COLO668 (cell line): ENCODE measurements at regions not wholly inside any gene's neighbourhood (a gene's known extent, or its start where the extent isn't known, plus 50 kb on each side); places are given as distances from the start of the nearest gene placed in this dataset.

Source experiments
- DNase-seq: peaks from one replicate; lab custom pipeline; 2025; ENCODE audit not compliant: unreplicated experiment; lab: John Stamatoyannopoulos, UW

DNA sequence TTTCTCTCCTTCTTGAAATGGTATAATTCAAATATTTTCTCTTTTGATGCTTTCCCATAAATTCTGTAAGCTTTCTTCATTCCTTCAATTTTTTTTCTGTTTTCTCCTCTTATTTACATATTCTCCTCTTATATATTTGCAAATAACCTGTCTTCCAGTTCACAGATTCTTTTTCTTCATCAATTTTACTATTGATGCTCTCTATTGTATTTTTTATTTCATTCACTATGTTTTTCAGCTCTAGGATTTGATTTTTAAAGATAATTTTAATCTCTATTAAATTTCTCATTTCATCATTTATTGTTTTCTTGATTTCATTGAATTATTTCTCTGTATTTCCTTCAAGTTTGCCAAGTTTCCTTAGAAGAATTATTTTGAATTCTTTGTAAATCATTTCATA, 54.0 kb upstream of the PRPS1L1 start:
- no peak for DNase-seq

DNA sequence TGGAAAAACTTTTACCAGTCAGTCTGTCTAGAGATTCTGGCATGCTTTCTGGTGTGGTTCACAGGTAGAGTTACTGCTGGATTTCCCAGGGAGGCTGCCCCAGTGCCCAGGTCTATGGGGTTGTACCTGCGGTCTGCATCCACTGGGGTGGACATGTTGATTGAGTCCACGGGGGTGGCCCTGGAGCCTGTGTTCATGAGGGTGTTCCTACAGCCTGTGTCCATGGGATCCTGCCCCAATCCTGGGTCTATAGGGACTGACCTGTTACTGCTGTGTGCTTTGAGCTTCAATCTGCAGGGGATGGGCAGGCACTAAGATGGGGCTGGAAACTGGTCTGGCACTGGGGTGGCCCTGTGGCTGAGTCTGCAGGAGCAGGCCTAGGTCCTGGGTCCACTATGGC, 54.5 kb upstream of the PRPS1L1 start:
- no peak for DNase-seq

DNA sequence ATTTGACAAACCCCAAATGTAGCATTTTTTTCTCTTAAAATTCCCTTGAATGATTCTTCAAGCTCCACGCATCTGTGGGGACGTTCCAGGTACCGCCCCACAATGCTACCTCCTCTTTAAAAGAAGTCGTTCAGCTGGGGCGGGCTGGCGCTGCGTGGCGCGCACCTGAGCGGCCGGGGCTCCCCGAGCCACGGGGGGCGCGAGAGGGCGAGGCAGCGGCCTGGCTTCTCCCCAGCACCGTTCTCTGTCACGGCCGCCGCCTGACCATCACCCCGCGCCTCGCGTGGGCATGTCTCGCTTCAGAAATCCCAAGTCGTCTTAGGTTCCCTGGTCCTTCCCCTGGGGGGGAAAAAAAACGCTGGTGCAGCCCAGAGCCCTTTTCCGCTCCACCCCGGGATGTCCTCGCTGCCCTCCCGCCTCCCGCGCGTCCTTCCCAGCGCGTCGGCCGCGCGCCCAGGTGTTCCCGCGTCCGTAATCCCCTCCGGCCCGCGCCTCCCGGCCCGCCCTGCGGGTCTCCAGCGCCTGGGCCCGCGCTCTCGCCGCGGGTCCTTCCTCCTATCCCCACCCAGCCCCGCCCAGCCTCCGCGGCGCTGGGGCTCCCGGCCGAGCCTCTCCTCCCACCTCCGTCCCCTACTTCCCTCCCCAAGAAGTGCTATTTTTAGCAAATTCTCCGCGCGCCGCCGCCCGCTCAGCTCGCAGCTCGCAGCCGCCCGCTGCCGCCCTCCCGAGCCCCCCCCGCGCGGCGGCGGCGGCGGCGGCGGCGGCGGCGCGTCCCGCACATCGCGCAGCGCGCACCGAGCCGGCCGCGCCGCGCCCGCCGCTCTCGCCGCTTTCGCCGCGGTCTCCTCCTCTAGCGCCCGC, 58.7 kb upstream of the PRPS1L1 start:
- peak; percentile 84 for DNase-seq

DNA sequence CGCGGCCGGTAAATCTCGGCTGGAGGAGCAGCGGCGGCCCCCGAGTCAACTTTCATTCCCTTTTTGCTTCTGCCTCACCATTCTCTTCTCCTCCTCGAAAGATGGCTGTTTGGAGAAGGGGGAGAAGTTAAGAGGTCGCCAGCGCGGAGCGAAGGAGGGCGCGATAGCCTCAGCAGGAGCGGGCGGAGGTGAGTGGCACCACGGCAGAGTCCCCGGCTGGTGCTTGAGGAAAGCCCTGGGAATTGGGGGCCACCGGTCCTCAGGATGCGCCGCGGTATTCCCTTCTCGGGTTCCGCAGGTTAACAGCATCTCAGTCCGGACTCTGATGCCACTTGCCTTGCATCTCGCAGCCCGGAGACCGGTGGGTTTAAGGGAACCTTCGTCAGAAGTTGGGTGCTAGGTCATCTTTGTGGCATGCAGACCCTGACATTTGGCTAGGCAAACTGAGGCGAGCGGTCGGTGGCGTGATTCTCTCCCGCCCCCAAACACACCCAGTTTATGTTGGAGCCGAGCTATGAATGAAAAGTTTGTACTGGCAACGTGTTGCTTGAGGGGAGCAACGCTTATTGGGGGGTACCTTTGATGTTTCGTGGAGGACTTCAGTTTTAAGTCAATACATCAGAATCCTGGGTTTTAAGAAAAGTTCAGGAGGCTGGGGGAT, 59.5 kb upstream of the PRPS1L1 start:
- DNase-seq: no peak

DNA sequence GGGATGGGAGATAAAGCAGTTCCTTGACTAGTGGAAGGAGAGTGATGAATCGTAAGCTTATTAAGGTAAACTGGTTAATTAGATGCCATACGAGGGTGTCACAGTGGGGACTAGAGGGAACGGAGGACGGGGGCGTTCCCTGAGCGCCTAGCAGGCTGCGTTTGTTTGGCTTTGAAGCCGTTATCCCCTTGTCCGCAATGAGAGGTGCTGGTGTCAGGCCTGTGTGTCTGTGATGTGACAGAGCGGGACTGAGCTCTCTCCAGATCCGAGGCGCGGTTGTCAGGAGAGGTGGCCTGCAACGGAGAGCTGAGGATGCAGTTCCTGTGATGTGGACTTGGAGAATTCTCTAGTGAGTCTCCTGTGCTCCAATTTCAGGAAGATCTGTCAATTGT, 60.0 kb upstream of the PRPS1L1 start:
- peak; percentile 32 for DNase-seq

DNA sequence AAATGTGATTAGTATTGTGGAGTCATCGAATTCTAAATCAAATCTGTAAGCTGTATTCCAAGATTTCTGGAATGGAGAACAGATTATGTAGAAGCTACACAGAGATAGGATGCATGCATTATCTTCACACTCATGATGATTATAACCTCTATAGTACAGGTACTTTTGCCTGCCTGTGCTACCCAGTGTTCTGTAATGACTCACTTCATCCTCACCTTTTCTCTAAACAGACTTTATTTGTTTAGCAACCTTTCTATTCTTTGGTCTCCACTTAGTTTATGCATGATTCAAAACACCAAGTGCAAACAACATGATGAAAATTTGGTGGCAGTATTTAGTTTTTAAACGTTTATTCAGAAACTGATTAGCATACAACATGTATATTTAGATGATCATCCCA, 68.4 kb upstream of the PRPS1L1 start:
- no peak for DNase-seq

DNA sequence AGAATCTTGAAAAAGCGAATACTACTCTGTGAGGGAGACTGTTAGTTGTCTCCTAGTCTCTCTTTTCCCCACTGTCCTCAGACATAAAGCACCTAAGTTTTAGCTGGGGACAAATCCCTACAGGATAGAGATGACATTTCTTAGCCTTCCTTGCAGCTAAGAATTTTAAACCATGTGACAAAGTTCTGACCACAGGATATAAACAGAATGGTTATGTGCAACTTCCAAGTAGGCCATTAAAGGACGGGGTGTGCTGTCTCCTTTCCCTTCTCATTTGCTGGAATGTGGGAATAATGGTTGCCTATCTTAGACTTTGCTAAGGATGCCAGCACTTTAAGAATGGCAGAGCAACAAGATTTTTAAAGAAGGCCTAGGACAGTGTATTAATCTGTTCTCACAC, 74.9 kb upstream of the PRPS1L1 start:
- no peak for DNase-seq

DNA sequence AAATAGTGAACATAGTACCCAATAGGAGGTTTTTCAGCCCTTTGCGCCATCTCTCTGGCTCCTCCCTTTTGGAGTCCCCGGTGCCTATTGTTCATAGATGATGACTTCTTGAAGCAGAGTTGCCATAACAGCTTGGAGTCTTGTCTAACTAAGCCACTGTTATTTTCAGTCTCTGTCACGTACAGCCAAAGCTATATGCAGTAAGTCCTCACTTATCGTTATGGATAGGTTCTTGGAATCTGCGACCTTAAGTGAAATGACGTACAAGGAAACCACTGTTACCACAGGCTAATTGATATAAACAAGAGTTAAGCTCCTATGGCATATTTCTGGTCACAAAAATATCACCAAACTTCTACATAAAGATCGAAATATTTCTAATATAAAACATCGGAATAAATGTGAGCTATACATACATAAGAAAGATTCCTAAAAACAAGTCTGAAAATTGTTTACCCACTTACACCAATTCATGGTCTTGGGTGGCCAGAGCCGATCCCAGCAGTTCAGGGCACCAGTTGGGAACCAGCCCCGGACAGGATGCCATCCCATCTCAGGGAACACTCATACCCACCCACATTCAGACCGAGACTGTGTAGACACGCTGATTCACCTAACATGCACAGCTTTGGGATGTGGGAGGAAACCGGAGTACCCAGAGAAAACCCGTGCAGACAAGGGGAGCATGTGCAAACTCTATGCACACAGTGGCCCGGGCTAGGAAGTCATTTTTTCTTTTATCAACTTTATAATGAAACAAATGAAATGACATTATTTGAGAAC, 76.0 kb upstream of the PRPS1L1 start:
- no peak for DNase-seq

DNA sequence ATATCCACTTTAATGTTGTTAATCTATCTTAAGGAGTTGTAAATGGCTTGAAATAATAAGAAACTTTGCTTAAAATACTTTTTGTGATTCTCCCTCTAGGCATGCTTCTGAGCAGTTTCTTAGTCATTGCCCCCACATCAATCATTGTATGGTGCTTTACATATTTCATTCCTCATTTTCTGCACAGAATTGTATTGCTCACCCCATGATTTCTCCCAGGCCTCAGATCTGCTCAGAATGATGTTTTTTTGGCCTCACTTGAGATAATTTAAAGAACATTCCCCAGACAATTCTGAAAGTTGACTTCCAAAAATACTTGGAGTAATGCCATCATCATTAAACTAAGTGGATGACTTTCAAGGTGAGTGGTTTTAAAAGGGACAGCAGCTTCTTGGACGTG, 82.1 kb upstream of the PRPS1L1 start:
- no peak for DNase-seq

DNA sequence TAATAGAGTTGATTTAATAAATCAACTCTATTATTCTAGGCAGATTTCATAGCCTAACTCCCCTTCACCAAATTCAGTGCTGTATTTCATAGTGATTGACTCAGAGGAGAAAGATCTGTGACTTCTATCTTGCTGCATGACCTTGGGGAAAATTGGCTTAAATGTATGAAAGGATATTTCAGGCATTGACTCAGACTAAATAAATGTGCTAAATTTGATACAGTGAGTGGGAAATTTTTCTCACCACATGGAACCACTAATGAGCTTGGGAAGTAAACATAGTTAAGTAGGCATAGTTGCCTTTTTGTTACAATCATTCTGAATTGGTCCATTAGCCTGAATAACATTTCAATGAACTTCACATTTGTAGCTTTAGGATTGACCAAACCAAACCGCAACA, 89.0 kb upstream of the PRPS1L1 start:
- no peak for DNase-seq

DNA sequence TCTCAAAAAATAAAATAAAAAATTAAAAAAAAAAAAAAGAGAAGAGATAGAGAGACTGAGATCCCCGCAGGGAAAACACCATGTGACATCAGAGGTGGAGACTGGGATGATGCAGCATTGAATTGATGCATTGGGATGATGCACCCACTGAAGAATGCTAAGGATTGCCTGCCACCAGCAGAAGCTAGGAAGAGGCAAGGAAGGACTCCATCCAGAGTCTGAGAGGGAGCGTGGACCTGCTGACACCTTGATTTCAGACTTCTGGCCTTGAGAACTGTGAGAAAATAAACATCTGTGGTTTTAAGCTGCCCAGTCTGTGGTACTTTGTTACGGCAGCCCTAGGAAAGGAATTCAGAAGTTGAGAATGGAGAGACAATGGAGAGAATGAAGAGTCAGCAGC, 89.8 kb upstream of the PRPS1L1 start:
- no peak for DNase-seq

DNA sequence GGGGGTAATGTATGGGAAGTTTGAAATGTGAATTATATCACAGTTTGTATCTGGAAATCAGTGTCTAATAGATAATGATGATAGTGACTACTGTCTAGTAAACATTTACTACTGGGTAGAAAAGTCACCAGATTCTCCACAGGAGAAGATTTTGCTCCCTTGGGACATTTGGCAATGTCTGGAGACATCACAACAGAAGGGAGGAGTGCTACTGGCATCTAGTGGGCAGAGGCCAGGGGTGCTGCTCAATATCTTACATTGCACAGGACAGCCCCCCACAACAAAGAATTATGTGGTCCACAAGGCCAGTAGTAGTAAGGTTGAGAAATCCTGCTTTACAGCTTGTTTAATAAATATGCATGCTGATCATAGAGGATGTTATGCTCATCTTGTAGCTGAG, 92.3 kb upstream of the PRPS1L1 start:
- no peak for DNase-seq

DNA sequence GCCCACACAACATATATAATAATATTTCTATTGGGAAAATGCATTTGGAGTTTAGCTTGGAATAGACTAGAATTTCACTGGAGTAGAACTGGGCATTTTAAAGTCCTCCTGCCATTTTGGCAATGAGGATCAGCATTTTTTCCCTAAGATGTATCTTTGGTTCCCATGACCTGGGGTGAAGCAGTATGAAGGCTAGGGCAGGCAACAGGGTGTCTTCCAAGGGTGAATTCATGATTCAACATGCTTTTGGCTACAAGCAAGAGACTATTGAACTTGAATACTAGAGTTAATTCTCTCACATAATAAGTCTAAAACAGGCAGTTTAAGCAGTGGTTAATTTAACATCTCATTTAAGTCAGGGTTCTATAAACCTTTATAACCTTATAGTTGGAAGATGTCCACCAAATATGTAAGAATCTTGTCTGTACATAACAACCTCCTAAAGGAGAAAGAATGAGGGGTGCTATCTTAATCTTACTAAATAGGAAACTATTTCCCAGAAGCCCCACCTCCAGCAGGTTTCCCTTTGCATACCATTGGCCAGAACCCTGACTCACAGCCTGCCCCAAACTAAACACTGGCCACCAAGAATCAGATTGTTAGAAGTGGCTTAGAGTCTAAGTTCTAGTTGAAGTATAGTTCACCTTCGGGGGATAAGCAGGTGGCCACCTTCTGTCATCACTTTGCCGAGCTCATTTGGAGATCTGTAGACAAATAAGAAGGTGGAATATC, 96.0 kb upstream of the PRPS1L1 start:
- DNase-seq: no peak

DNA sequence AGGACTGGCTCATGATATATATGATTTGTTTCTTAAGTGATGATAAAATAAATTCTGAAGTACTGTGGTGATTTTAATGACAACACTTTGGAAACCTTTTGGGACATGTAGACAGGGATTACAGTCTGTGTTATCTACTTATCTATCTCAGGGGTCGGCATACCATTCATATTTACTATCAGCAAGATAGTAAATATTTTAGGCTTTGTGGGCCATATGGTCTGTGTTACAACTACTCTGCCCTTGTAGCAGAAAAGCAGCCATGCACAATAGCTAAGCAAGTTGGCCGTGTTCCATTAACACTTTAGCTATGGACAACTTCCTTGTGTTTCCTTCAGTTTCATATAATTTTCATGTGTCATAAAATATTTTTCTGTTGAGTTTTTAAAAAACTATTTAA, 97.8 kb upstream of the PRPS1L1 start:
- DNase-seq: no peak

DNA sequence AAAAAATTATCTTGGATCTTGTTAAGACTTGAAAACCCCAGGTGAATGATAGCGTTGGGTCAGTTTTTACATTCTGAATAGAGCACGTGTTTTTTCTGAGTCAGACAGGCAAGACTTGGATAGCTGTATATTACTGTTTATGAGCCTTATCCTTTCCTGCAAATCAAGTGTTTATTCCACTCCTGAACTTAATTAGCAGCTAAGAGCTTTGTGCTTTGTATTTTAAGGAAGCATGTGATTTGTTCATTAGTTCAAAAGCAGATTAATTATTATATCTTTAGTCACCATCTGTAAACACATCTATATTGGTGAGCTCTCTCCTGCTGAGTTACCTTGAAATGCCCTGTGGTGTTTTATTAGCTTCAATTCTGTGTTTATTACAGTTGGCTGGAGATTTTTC, 98.6 kb upstream of the PRPS1L1 start:
- DNase-seq: no peak

DNA sequence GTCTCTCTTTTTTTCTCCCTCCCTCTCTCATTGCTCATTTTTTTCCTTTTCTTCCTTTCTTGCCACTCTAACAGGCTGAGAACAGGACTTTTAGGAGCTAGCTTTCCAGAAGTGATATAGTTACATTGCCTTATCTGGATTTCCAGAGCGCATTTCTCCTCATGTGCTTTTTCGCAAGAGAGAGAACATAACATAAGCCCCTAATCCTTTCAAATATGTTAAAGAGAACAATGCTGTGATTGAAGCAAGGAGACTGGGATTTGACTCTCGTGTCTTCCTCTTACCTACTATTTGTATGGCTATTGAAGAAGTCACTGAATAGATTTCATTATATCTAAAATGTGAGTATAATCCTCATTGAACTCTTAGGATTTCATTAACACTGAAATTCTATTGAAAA, 101.2 kb upstream of the PRPS1L1 start:
- no peak for DNase-seq

DNA sequence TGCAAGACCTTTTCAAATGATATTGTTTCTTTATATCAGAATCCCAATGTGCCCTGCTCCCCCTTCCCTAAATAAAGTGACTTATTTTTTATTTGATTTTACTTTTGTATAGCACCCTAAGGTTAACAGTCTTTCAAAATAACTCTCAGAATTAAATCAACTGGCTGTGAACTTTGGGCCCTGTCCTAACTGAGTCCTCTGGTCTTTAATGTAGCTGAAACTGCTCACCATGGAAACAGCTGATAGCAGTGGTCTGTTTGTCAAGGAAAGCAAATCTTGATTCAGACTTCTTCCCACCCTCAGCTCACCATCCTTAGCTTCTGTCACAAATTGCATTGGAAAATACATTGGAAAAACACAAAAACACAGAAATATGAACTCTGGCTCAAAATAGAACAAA, 105.2 kb upstream of the PRPS1L1 start:
- no peak for DNase-seq

DNA sequence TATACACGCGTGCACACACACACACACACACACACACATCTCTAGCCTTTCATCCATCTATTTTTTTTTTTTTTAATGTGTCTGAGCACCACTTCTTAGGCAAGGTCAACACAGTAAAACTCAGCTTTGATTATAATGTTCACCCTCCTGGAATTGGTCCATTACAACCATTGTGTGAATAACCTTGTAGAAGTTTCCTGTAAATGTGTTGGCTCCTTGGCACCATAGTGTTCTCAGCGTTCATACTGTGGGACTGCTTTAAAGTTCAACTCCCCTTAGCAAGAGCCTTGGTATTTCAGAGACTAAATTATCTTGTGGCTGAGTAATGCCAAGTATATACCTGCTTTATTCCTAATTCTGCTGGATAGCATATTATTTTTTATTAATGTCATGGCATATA, 106.3 kb upstream of the PRPS1L1 start:
- DNase-seq: no peak

DNA sequence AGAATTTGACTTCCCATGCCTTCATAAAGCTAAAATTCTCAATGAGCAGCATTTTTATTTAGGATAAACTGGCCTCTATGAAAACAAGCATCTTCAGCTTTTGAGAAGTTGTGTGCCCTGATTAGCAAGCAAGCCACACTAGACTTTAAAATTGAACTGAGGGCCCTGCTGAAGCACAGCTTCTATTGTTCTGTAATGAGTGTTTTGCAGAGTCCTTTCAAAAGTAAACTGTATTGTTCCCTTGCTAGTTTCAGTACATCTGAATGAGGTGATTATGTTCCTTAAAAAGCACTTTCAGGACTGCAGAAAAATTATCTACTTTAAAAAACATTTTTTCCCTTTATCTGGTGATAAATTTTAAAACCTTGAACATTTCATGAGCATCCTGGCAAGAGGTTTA, 113.3 kb upstream of the PRPS1L1 start:
- no peak for DNase-seq

DNA sequence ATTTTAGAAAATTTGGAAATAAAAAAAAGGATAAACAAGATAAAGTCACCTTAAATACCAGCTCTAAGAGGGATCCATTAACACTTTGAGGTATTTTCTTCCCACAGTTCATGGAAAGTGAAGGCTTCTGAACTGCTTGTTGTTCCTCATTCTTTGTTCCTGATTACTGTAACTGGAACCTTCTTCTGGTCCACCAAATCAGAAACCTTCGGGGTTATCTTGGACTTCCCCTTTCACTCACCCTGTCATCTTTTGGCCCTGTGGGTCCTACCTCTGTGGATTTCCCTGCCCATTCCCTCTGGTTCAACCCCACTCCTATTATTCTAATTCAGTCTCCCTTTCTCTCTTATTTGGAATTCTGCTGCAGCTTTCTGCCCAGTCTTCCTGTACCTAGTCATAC, 116.5 kb upstream of the PRPS1L1 start:
- DNase-seq: no peak

DNA sequence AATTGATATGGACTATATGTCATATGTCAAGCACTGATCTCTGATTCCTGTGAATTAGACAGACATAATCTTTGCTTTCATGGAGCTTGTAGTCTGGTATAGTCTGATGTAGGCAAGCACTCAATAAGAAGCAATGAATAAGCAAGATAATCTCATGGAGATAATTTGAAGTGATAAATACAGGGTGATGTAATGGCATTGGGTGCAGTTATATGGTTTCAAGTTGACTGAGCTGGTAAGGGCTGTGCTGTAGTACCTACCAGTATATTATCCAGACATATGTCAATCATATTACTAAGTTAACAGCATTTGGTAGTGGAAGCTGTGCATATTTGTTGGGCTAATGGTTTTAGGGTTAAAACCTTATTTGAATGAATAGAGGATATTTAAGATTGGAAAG, 117.5 kb upstream of the PRPS1L1 start:
- no peak for DNase-seq
